ENCODE measurements at regions not wholly inside any gene's neighbourhood (a gene's known extent, or its start where the extent isn't known, plus 50 kb on each side); places are given as distances from the start of the nearest gene placed in this dataset.

GRCh38 chr5:174527916-174528540 lies 196.4 kb upstream of the MSX2 start:
- intact Hi-C loops (cut with micrococcal nuclease): no loop called here
- DNase-seq (no peak), ATAC-seq (no peak)
- no peaks in the 10 kb centered on the region for H3K4me1 Mint-ChIP-seq (ENCODE audit: low read depth)
- no peak overlapping the region for H3K4me3 Mint-ChIP-seq
- no peak overlapping the region for H3K27ac Mint-ChIP-seq
- peaks cover 10% of the 10 kb centered on the region for H3K27me3 Mint-ChIP-seq
- no peaks in the 10 kb centered on the region for H3K9me3 Mint-ChIP-seq
- ChIA-PET CTCF (no interaction called here), POLR2A (no interaction called here)
- no peaks in the 10 kb centered on the region for H3K36me3 Mint-ChIP-seq (ENCODE audit: low read depth)
- TF ChIP-seq, protein P1, sequence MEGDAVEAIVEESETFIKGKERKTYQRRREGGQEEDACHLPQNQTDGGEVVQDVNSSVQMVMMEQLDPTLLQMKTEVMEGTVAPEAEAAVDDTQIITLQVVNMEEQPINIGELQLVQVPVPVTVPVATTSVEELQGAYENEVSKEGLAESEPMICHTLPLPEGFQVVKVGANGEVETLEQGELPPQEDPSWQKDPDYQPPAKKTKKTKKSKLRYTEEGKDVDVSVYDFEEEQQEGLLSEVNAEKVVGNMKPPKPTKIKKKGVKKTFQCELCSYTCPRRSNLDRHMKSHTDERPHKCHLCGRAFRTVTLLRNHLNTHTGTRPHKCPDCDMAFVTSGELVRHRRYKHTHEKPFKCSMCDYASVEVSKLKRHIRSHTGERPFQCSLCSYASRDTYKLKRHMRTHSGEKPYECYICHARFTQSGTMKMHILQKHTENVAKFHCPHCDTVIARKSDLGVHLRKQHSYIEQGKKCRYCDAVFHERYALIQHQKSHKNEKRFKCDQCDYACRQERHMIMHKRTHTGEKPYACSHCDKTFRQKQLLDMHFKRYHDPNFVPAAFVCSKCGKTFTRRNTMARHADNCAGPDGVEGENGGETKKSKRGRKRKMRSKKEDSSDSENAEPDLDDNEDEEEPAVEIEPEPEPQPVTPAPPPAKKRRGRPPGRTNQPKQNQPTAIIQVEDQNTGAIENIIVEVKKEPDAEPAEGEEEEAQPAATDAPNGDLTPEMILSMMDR (IDR thresholded peaks at IDR 0.05): no peak

- CTCF ChIA-PET: no interaction called here
- ATAC-seq (no peak), DNase-seq (no peak)
- H3K4me1 Mint-ChIP-seq (ENCODE audit: low read depth): no peaks in the 10 kb centered on the region
- intact Hi-C loops (cut with micrococcal nuclease): no loop called here
- no peak overlapping the region for H3K4me3 Mint-ChIP-seq
- H3K27me3 Mint-ChIP-seq: peaks cover 12% of the 10 kb centered on the region
- H3K9me3 Mint-ChIP-seq: no peaks in the 10 kb centered on the region
- H3K27ac Mint-ChIP-seq: no peak overlapping the region
- H3K36me3 Mint-ChIP-seq (ENCODE audit: low read depth): no peaks in the 10 kb centered on the region
- TF ChIP-seq, protein P1 (IDR thresholded peaks at IDR 0.05): no peak
- POLR2A ChIA-PET: no interaction called here
Observed at GRCh38 chr5:174528821-174529544, 195.4 kb upstream of the MSX2 start.

GRCh38 chr5:174529925-174530681 lies 194.3 kb upstream of the MSX2 start:
- H3K4me3 Mint-ChIP-seq: no peak overlapping the region

DNA sequence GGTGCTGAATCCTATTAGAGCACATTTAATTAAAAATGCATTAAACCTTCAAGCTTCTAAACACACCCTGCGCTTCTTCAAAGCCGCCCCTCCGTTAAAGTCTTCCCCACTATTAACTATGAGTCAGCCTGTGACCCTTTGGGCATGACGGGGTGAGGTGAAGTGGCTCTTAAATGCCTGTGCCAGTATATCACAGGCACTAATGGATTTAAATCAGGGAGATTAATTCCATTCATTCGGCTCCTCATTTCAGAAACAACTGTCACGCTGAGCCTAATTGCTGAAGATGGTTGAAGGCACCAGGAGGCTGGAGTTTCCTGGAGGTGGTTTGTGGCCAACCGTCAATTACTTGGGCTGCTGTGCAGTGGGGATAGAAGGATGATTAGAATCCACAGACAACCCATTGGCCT lies 192.6 kb upstream of the MSX2 start:
- intact Hi-C loops (cut with micrococcal nuclease): no loop called here
- H3K36me3 Mint-ChIP-seq (ENCODE audit: low read depth): no peaks in the 10 kb centered on the region
- ATAC-seq (no peak), DNase-seq (no peak)
- no peak overlapping the region for H3K27ac Mint-ChIP-seq
- no peaks in the 10 kb centered on the region for H3K9me3 Mint-ChIP-seq
- H3K27me3 Mint-ChIP-seq: peaks cover 11% of the 10 kb centered on the region
- ChIA-PET CTCF (no interaction called here), POLR2A (no interaction called here)
- no peak overlapping the region for H3K4me3 Mint-ChIP-seq
- no peaks in the 10 kb centered on the region for H3K4me1 Mint-ChIP-seq (ENCODE audit: low read depth)
- TF ChIP-seq, protein P1 (IDR thresholded peaks at IDR 0.05): no peak

More at GRCh38 chr5:174529925-174530681, 194.3 kb upstream of the MSX2 start:
- intact Hi-C loops (cut with micrococcal nuclease): no loop called here
- Mint-ChIP-seq H3K27me3 (peaks cover 14% of the 10 kb centered on the region), H3K36me3 (ENCODE audit: low read depth) (no peaks in the 10 kb centered on the region), H3K27ac (no peak overlapping the region), H3K9me3 (no peaks in the 10 kb centered on the region), H3K4me1 (ENCODE audit: low read depth) (no peaks in the 10 kb centered on the region)
- DNase-seq: no peak
- no peak for ATAC-seq
- TF ChIP-seq, protein P1 (IDR thresholded peaks at IDR 0.05): no peak
- ChIA-PET POLR2A (no interaction called here), CTCF (no interaction called here)

Measured in activated CD8-positive, alpha-beta T cell treated with anti-CD3 and anti-CD28 coated beads for 36 hours (primary cell).